ENCODE measurements at regions not wholly inside any gene's neighbourhood (a gene's known extent, or its start where the extent isn't known, plus 50 kb on each side); places are given as distances from the start of the nearest gene placed in this dataset.

GRCh38 chr2:134148843-134149472 is 104.9 kb upstream of the MGAT5 start (continued):
- TF ChIP-seq ZNF584 (CRISPR knock-in tag; IDR thresholded peaks at IDR 0.05; ENCODE audit: low read depth) (peak; percentile 16; the same call in 1 of the 2 replicates), HNRNPL (IDR thresholded peaks at IDR 0.05; ENCODE audit: low read depth, low read length) (no peak), ZNF717 (CRISPR knock-in tag; IDR thresholded peaks at IDR 0.05) (no peak), TSHZ1 (CRISPR knock-in tag; IDR thresholded peaks at IDR 0.05) (no peak), HLTF (IDR thresholded peaks at IDR 0.05) (no peak), ZNF143 (CRISPR knock-in tag; IDR thresholded peaks at IDR 0.05) (no peak), ZNF311 (CRISPR knock-in tag; IDR thresholded peaks at IDR 0.05) (no peak), U2AF1 (optimal IDR thresholded peaks at IDR 0.05; ENCODE audit: low read depth, low read length) (no peak), CBFA2T3 (IDR thresholded peaks at IDR 0.05) (peak; percentile 87), TEAD1 (CRISPR knock-in tag; IDR thresholded peaks at IDR 0.05) (peak in 1 of 2 experiments; percentile 63; a peak in 1 of 4 replicates), ELK1 (CRISPR knock-in tag; IDR thresholded peaks at IDR 0.05) (no peak), NR0B1 (IDR thresholded peaks at IDR 0.05; ENCODE audit: partially characterized antibody) (no peak), ZNF395 (CRISPR knock-in tag; IDR thresholded peaks at IDR 0.05) (peak; percentile 67), ZNF586 (CRISPR knock-in tag; conservative IDR thresholded peaks at IDR 0.05) (no peak), U2AF2 (optimal IDR thresholded peaks at IDR 0.05; ENCODE audit: low read depth, low read length) (no peak), HDAC2 (IDR thresholded peaks at IDR 0.05) (peak; percentile 47; the same call in 1 of the 2 replicates), CTBP1 (IDR thresholded peaks at IDR 0.05; ENCODE audit: borderline replicate concordance) (peak; percentile 68; the same call in 1 of the 2 replicates), ILF3 (IDR thresholded peaks at IDR 0.05; ENCODE audit: borderline replicate concordance) (0 out of 2 replicates have a peak, but pooled peaks have one; percentile 59), KDM1A (IDR thresholded peaks at IDR 0.05) (0 out of 4 replicates have a peak, but pooled peaks of 1 of the 2 experiments have one; percentile 13), NFE2 (IDR thresholded peaks at IDR 0.05; ENCODE audit: low read depth) (no peak; the same call in 1 of the 2 replicates), MXD1 (CRISPR knock-in tag; IDR thresholded peaks at IDR 0.05; ENCODE audit: borderline replicate concordance, poor library complexity, severe bottlenecking) (no peak), PTTG1 (tag; IDR thresholded peaks at IDR 0.05; ENCODE audit: low read depth) (no peak)
